ENCODE measurements at regions not wholly inside any gene's neighbourhood (a gene's known extent, or its start where the extent isn't known, plus 50 kb on each side); places are given as distances from the start of the nearest gene placed in this dataset.
"Not testable (repeated sequence)": the region's sequence is repeated elsewhere in the genome, so short reads cannot be mapped to it uniquely, and the experiment has no call there.

DNA sequence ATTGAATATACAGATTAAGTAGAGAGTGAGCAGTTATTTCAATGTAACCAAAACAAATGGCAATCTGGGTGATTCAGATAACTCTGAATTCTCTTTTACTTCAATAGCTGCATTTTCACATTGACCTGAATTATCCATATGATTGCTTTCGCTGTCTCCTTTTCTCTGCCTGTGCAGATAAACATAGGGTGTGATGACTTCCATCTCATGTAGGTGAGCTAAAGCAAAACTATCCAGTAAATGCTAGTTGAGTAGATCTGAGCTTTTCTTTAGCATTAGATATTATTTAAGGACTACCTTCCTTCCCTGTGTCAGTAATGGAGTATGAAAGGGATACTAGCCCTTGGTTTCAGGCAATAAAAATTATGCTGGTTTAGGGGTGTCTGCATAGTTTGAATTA, 288.6 kb downstream of the OXSM start:
- no peak for DNase-seq

DNA sequence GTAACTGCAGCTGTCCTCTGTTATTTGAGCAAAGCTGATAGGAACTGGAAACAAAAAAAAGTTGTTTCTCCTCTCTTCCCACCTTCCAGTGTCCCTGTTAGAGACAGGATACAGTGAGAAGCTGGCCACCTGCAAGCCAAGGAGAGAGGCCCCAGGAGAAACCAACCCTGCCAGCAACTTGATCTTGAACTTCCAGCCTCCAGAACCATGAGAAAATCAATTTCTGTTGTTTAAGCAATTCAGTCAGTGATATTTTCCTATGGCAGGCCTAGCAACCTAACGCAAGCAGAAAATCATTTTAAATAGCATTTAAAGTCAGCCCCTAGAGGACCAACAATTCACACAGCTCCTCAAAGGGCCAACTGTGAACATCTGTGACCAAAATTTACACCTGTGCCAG, 291.3 kb downstream of the OXSM start:
- DNase-seq = no peak

DNA sequence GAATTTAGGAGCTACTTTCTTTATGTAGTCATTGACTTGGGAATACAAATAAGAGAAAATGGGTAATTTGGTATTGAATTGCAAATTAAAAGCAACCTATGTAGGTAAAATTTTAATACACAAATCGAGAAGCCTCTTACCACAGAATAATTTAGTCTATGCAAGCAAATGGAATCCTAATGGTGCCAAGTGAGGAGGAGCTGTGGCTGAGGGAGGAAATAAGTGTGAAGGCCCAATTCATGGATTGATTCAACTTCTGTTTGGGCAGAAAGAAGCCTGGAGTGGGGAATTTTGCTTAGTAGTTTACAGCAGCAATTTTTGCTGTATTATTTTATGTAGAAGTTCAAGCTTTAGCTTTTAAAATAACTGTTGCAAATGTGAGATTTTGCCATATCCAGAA, 291.9 kb downstream of the OXSM start:
- DNase-seq = no peak

DNA sequence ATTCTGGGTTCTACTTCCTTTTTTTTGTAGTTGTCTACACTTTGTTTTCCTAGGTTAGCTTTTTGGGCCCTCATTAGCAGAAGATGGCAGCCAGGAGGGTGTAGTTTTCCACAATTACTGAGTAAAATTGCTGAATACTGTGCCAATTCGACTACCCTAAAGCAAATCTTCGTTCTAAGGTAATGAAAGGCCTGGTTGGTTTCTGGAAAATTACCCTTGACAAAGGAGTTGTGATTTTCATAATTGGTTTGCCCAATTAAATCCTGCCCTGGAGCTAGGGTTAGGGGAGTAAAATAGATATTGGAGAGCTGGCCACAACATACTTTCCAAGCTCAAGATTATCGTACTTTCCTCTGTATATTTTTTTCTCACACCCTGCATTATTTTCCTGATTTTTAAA, 293.0 kb downstream of the OXSM start:
- no peak for DNase-seq

DNA sequence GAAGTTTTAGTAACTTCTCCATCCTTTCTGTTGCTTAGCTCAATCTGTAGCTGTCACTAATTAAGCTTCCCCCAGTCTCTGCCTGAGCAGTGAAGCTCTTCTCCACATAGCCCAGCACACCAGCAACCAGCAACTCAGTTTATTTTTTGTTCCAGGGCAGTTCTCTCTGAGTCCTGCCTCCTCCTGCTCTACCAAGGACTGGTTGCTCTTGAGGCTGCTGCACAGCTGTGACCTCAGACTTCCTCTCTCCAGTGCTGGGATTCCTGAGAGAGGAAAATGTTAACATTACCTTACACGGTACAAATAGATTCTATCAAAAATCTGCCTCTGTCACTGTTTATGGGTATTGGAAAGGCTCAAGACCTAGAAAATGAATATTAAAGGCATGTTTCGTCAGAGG, 294.7 kb downstream of the OXSM start:
- DNase-seq = no peak

DNA sequence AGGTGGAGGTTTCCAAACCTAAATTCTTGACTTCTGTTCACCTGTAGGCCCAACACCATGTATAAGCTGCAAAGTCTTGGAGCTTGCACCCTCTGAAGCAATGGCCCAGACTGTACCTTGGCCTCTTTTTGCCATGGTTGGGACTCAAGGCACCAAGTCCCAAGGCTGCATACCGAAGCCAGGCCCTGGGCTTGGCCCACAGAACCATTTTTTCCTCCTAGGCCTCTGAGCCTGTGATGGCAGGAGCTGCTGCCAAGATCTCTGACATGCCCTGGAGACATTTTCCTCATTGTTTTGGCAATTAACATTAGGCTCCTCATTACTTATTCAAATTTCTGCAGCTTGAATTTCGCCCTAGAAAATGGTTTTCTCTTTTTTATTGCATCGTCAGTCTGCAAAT, 297.9 kb downstream of the OXSM start:
- no peak for DNase-seq

DNA sequence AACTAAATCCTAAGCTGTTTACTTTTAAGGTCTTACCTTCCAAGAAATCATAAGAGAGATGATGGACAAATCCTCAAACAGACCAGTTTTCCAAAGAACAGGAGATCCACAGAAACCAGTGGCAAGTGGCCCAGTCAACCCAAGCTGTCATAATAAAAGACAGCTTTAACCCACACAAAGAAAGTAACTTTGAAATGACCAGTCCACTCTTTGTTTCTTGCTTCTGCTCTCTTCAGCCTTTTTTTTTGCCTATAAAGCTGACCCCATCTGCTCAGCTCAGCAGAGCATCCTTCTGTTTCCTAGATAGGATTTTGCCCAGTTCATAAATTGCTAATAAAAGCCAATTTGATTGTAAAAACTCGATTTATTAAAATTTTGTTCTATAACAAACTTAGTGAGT, 299.4 kb downstream of the OXSM start:
- DNase-seq = no peak

DNA sequence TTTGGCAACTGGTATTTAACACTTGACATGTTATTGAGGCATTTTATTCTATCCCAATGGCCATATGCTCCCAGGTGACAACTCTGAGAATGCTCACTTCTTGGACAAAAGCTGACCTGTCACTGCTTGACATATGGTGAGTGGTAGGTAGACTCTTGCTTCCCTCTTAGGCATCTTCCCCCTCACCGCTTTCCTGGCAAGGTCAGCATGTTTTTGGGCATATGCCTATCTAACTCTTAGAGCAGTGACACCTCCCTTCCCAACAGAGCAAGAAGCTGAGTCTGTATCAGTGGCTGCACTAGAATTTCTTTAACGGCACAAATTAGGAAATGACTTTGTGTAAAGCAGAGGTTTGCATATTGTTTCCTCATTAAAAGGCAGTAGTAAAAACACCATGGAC, 300.7 kb downstream of the OXSM start:
- DNase-seq = no peak

DNA sequence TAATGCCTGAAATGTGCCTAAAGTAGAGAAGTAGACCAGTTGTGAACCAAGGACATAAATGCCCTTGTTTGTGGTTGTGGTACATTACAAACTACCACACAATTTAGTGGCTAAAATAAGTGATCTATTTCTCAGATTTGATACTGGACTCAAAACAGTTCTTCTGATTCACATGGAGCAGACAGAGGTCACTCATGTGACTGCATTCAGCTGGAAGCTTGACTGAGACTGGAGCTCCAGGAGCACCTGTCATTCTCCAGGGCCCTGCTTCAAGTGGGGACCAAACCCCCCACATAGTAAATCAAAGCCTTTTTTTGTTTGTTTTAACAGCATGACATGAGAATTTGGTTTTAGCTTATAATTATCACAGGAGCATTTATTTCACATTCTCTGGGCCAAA, 301.2 kb downstream of the OXSM start:
- no peak for DNase-seq

DNA sequence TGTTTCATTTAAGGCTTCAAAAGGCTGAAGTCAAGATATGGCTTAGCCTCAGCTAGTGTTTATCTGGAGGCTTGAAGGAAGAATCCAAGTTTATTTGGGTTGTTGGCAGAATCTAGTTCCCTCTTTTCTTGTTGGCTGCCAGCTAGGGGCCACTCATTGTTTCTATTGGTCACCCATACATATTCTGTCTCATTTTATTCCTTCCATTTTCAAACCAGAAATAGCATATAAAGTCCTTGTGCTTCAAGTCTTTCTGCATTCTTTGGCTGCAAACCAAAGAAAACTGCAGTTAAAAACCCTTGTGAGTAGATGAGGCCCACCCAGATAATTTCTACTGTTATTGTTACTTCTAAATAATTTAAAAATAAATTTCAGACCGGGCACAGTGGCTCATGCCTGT, 301.7 kb downstream of the OXSM start:
- no peak for DNase-seq

DNA sequence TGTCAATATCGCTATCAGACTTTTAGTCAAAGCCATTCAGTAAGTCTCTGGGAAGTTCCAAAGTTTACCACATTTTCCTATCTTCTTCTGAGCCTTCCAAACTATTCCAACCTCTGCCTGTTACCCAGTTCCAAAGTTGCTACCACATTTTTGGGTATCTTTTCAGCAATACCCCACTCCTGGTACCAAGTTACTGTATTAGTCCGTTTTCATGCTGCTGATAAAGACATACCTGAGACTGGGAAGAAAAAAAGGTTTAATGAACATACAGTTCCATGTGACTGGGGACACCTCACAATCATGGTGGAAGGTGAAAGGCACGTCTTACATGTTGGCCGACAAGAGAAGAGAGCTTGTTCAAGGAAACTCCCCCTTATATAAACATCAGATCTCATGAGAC, 307.2 kb downstream of the OXSM start:
- not testable (repeated sequence) for DNase-seq

DNA sequence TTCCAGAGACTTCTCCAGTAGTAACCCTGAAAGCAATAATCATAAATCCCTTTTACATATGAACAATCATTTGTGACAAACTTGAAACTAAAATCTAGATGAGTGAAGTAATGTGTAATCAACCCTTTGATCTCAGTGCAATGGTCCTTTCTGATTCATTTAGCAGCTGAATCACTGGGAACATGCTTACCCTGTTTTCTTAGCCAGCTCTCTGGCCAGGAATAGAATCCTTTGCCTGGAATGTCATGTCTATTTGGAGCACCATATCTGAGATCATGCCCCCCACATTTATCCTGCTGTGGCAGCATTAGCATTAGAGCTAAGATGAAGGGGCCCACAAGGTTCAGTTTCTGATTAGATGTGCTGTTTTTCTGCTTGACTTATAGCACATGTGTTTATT, 309.8 kb downstream of the OXSM start:
- DNase-seq = no peak

DNA sequence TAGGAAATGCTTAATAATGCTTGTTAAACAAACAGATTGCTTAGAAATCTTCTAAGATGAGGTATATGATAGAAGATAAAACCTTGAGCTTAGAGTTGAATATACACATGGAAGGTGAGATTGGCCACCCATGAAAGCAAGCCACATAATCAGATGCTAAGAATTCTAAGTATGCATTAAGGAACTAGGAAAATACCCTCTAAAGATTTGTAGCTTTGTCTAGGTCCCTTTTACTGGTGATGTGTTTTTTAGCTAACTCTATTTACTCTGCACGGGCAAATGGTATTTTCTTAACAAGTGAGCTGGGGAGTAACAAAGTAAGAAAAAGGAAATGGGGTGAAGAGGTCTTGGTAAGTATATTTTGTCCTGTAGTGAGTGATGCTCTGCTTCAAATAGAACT, 310.3 kb downstream of the OXSM start:
- no peak for DNase-seq

DNA sequence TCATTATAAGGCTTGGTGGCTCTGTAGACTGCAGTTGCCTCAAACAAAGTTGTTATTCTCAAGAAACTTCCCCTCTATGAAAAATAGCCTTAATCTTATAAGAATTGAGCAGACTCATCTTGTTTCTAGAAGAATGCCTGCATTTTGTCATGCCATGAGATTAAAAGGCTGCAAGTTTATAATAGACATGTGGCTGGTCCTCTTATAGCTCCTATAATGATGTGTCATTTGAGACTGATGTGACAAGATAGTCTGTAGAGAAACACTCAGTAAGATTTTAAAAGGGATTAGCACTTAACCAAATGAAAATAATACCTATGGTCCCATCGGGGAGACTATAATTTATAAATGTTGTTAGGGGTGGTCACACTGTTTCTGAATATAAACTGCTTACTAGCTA, 312.5 kb downstream of the OXSM start:
- DNase-seq = no peak

DNA sequence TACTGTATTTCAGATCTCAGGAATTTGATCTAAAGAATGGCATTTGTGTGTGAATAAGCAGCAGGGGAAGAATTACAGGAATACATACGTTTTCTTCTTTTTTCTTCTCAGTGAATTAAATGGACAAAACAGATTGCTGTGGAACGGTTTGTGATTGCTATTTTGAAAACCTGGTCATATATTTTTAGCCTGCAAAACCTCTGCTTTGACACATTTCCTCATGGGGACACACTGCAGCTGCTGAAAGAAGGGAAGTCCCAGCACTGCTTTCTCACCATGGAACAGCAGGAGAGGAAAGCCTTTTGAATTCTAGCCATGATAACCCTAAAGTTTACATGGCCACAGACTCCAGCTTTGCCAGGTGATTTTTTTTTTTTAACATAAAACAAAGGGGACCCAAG, 315.0 kb downstream of the OXSM start:
- DNase-seq = no peak

DNA sequence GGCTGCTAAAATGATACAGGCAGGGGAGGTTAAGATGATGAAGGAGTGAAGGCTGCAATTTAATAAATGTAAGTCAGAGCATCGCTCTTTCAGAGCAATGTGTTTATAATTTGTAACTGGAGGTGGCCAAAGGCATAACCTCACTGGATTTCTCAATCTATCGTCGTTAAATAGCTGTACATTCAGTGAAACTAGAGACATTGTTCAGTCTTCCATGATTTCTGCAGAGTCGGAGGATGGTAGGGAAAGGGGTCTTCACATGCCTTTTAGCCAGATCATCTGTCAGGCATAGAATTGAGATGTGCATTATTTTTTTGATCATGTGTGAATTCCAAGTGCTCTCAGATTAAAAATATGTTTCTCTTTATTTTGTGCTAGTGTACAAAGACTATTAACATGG, 315.4 kb downstream of the OXSM start:
- DNase-seq = no peak

DNA sequence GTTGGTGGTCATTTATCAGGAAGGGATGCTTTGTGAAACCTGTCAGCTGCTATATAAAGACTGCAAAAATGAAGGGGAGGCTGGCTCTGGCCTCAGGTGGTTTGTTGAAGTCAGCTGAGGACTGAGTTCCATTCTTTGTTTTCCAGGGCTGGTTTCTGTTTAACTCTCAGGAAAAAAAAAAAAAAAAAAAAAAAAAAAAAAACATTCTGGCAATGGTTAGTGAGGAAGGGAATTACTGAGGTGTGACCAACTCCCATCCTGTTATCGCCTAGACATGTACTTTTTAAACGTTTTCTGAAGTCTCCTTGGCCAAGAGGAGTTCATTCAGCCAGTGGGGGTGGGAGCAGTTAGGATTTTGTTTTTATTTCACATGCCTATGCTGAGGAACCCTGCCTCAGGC, 316.3 kb downstream of the OXSM start:
- DNase-seq = no peak

DNA sequence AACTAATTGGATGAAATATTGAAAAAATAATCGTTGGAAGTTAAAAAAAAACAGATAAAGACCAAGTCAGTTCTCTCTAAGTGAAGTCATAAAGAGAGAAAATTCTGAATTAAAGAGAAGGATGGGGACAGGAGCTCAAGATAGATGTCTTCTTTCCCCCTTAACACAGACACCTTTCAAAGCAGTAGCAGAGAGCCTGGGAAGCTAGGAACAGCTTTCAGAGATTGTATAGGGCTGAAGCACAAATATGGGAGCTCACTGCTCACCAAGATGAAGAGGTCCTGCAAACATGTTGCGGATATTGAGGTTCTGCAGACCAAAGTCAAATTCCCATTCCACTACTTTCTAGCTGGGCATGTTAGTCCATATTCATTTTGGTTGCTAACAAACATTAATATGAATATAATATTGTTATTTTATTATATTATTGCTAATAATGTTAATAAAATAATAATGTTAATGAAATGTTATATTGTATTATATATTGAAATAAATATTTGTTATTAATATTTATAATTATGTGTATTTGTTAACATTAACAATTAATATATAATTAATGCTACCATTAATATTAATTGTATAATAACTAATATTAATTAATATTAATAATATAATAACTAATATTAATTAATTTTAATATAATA, 319.1 kb downstream of the OXSM start:
- no peak for DNase-seq

DNA sequence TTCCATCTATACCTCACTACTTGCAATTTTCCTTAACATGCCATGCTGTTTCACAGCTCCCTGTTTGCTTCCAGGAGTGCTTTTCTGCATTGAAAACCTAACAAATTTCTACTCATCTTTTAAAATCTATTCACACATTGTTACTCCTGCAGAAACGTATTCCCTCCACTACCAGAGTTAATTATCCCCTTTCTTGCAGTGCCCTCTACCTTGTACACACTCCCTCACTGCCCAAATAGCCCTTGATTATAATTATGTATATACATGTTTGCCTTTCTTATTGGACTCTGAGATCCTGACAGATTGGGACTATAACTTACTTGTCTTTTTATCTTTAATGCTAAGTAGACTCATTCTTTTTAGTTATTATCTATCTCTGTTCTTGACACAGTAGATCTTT, 325.0 kb downstream of the OXSM start:
- DNase-seq = no peak

DNA sequence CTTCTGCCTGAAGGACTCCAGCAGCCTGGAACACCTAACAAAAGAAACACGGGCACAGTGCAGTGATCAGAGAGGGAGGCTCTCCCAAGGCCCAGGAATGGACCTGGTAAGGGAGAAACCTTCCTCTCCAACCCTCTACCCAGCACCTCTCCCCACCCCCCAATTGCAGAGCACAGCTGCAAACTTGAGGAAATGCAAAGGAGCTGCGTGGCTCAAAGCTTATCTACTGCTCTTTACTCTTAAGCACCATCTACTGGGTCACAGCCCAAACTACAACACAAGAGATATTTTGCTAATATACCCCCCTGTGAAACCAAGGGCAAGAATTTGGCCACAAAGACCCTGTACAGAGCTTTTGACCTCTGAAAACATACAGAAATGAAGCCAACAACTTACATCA, 328.3 kb downstream of the OXSM start:
- no peak for DNase-seq

DNA sequence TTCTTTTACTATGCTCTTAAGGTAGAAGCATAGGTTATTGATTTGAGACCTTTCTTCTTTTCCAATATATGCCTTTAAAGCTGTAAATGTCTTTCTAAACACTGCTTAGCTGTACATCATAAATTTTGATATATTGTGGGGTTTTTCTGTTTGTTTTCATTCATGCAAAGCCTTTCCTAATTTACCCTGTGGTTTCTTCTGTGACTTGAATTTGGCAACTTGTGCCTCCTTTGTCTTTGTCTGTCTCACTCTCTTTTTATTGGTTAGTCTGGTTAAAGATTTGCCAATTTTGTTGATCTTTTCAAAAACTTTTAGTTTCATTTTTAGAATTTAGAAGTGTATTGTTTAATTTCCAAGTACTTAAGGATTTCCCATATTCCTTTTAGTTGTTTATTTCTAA, 343.1 kb downstream of the OXSM start:
- DNase-seq = no peak

DNA sequence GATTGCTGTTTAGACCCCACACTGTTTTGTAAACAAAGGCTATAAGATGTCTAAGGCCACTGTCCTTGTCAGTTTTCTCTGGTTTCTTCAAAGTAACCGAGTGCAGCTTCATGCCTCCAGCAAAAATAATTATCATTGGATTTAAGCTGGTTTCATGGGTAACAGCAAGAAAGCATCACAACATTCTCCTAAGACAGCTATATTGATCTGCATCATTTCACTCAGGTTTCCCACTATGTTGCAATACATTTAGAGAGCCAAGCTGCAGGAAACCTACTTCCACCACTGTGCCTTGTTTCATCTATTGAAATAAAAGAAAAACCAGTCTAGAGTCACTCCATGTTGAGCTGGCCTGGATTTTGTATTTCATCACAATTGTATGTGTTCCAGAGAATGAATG, 351.4 kb downstream of the OXSM start:
- DNase-seq = no peak

DNA sequence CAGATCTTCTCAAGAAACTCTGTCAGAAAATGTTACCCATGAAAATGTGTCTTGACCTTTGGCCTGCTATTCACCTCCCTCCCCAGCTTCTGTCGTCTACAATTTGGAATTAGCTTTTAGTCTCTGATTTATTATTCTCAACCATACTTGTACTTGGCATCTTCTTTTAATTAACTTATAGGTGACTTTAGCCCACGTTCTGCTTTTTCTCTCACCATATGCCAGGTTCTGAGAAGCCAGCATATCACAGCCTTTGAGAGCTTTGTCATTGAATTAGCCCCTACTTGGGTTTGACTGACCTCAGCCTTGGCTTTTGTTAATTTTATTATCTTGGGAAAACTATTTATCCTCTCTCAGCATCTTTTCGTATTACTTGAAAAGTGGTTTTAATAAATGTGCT, 355.9 kb downstream of the OXSM start:
- no peak for DNase-seq

DNA sequence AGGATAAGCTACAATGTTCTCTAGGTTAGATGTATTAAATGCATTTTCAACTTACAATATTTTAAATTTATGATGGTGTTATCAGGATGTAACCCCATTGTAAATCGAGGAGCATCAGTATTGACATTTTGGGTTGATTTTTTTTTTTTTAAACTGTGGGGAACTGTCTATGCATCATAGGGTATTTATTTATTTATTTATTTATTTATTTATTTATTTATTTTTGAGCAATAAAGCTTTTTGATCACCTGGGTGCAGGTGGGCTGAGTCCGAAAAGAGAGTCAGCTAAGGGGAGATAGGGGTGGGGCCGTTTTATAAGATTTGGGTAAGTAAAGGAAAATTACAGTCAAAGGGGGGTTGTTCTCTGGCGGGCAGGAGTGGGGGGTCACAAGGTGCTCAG, 367.5 kb downstream of the OXSM start:
- not testable (repeated sequence) for DNase-seq

DNA sequence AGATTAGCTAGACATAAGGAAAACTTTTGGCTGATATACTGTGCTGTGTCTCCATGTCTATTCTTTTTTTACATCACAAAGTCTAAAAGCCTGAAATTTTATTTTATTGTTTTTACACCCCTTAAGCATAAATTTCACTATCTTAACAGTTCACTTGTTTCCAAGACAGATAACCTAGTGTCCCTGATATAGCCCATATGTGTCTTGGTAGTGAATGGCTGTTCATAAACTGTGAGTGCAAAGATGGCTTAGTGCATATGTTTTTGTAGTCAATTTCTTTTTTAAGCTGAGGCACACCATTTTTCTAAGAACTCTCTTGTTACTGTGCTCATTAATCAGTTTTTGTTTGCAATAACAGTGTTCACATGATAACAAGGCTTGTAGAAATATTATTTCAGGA, 381.1 kb downstream of the OXSM start:
- no peak for DNase-seq

DNA sequence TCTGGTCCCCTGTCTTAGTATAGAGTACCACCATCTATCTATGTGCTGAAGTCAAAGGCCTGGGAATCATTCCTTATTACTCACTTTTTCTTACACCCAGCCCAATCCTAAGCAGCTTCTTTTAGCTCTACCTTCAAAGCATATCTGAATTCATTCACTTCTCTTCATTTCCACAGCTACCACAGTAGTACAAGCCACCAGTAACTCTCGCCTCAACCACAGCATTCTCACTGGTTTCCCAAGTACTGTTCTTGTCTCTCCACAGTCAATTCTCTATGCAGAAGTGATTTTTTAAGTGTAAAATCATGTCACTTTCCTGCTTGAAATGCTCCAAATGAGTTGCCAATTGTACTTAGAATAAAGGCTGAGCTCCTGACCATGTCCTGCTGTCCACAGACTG, 401.7 kb downstream of the OXSM start:
- DNase-seq = no peak
